ENCODE measurements at regions not wholly inside any gene's neighbourhood (a gene's known extent, or its start where the extent isn't known, plus 50 kb on each side); places are given as distances from the start of the nearest gene placed in this dataset.

DNA sequence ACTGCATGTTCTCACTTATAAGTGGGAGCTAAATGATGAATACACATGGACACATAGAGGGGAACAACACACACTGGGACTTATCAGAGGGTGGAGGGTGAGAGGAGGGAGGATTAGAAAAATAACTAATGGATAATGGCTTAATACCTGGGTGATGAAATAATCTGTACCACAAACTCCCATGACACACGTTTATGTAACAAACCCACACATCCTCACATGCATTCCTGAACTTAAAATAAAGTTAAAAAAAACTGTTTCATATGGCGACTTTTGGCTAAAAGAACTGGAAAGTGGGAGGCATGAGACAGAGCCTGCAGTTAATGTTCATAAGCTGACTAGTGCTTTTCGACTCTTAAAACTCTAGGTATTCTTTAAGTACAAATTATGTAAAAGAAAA lies 98.9 kb upstream of the NPFFR2 start:
- no peak for DNase-seq (ENCODE audit: low spot score)

DNA sequence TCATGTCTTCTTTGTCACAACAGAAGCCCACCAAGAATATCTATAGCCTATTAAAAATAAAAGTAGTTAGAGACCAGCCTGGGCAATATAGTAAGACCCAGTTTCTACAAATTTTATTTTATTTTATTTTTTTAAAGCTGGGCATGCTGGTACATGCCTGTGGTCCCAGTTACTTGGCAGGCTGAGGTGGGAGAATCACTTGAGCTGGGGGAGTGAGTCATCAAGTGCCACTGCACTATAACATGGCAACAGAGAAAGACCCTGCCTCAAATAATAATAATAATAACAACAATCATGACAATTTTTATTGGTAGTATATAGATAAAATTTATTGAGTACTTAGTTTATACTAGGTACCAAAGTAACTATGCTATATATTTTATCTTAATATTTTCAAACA lies 93.0 kb upstream of the NPFFR2 start:
- no peak for DNase-seq (ENCODE audit: low spot score)

- peak; percentile 12 for DNase-seq (ENCODE audit: low spot score)
Measured at GRCh38 chr4:71941001-71941400, 90.8 kb upstream of the NPFFR2 start.

DNA sequence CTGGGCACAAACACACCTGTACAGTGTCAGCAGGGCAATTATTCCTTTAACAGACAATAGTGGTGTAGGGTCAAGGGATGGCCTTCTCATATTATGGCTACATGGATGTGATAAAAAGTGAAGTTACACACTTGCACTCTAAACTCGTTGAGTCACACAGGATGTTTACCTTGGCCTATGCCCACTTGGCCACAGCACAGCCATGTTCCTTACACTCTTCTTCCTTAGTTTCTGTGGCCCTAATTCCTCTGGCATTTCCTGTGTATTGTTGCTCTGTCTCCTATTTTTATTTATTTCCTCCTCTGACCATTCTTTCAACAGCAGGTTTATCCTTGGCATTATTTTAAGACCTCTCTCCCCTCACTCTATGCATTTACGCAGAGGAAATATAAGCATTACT lies 86.8 kb upstream of the NPFFR2 start:
- DNase-seq (ENCODE audit: low spot score), result no peak

- no peak for DNase-seq (ENCODE audit: low spot score)
Measured at GRCh38 chr4:71945791-71946190, 86.0 kb upstream of the NPFFR2 start.

DNA sequence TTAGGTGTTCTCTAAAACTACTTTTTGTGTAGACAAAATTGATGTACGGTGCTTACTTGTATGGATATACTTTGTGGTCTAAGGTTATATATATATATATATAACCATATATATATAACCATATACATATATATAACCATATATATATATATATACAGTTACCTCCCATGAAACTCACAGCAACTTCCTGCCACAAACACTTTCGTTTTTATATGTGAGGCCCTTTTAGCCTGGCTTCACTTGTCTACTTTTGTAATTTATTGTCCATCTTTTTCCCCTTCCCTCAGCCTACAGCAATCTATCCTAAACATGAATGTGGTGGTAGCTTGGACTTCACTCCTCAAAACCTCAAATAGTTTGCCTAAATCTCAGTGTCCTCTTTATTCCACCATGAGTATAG lies 72.8 kb upstream of the NPFFR2 start:
- DNase-seq (ENCODE audit: low spot score), result no peak

DNA sequence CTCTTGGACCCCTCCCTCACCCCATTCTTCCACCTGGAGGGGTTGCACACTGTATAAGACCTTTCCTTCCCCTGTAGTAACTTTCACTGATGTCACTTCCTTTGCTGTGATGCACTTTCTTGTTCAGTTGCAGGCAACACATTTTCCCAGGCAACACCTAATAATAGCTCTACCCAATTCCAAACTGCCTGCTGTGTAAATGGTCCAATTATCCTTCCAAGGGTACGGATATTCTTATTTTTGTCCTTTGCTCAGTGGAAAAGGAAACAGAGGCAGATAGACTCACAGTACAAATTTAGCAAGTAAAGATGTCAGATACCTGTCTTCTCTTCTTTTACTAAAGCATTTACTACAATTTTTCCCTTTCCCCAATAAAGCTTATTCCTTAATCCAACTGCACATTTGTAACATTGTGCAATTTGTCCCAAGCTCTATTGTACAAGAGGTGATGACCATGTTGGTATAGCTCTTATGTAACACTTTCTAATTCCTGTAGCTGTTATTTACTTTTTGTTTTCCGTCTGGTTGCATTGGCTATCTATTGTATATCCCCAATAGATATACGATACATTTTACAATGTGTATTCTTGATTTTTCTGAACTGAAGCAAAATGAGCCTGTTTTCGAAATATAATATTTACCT lies 69.1 kb upstream of the NPFFR2 start:
- DNase-seq (ENCODE audit: low spot score), result no peak

DNA sequence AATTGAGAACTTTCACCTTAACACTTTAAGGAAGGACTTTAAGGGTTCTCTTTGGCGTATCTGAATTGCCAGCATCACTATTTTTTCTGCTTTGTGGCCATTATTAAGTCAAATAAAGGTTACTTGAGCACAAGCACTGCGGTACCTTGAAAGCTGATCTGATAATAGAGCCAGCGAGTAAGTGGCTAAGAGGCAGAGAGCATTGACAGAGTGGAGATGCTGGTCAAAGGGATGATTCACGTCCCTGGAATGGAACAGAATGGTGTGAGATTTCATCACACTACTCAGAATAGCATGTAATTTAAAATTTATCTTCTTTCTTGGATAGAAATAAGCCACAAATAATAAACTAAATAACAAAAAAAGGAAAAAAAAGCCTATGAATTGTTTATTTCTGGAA lies 57.1 kb upstream of the NPFFR2 start:
- no peak for DNase-seq (ENCODE audit: low spot score)

GRCh38 chr4:71976523-71976922 lies 55.3 kb upstream of the NPFFR2 start:
- no peak for DNase-seq (ENCODE audit: low spot score)

DNA sequence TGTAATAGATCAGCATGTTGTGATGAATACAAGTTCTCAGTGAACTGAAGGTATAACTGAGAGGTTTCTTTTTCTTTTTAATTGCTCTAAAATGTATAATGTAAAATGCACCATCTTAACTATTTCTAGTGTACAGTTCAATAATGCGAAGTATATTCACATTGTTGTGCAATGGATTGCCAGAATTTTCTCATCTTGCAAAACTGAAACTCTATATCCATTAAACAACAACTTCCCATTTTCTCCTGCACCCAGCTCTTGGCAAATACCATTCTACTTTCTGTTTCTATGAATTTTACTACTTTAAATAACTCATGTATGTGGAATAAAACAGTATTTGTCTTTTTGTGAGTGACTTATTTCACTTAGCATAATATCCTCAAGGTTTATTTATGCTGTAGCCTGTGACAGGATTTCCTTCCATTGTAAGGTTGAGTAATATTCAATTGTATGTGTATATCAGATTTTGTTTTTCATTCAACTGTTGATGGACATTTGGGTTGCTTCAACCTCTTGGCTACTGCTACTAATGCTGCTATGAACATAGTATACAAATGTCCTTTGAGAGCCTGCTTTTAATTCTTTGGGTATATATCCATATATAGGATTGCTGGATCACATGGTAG lies 53.5 kb upstream of the NPFFR2 start:
- no peak for DNase-seq (ENCODE audit: low spot score)

- no peak for DNase-seq (ENCODE audit: low spot score)
Measured at GRCh38 chr4:71980976-71981375, 50.8 kb upstream of the NPFFR2 start.
